ENCODE measurements at regions not wholly inside any gene's neighbourhood (a gene's known extent, or its start where the extent isn't known, plus 50 kb on each side); places are given as distances from the start of the nearest gene placed in this dataset.

GRCh38 chr12:45490232-45490881 lies 239.1 kb upstream of the ARID2 start:
- Histone ChIP-seq H2AFZ (ENCODE audit: low read depth, low read length) (no peak overlapping the region), H3K4me1 (ENCODE audit: low read length) (no peaks in the 10 kb centered on the region), H3K27me3 (ENCODE audit: low read depth, low read length) (no peaks in the 10 kb centered on the region), H3K27ac (ENCODE audit: low read length) (no peak overlapping the region), H3K79me2 (ENCODE audit: low read length) (no peaks in the 10 kb centered on the region), H4K20me1 (ENCODE audit: insufficient read depth, low read length) (no peaks in the 10 kb centered on the region), H3K9me3 (ENCODE audit: insufficient read depth, low read length) (no peaks in the 10 kb centered on the region), H3K4me3 (ENCODE audit: low read length) (no peak overlapping the region), H3K36me3 (replicated peaks; ENCODE audit: low read depth, low read length) (no peaks in the 10 kb centered on the region), H3K4me2 (ENCODE audit: low read length) (no peak overlapping the region), H3K9ac (ENCODE audit: low read length) (no peak overlapping the region)
- no peak for TF ChIP-seq EZH2phosphoT487 (IDR thresholded peaks at IDR 0.05; ENCODE audit: low read depth)
- TF ChIP-seq CTCF (IDR thresholded peaks at IDR 0.05; ENCODE audit: low read depth, low read length), result no peak

- TF ChIP-seq CTCF (IDR thresholded peaks at IDR 0.05; ENCODE audit: low read depth, low read length) (no peak), EZH2phosphoT487 (IDR thresholded peaks at IDR 0.05; ENCODE audit: low read depth) (no peak)
- no peak overlapping the region for H3K9ac ChIP-seq (ENCODE audit: low read length)
Measured at GRCh38 chr12:45494279-45494678, 235.2 kb upstream of the ARID2 start.

GRCh38 chr12:45498645-45499044 lies 230.9 kb upstream of the ARID2 start:
- Histone ChIP-seq H3K27me3 (ENCODE audit: low read depth, low read length) (no peaks in the 10 kb centered on the region), H3K9me3 (ENCODE audit: insufficient read depth, low read length) (no peaks in the 10 kb centered on the region), H3K27ac (ENCODE audit: low read length) (no peak overlapping the region), H3K4me1 (ENCODE audit: low read length) (peaks cover 3% of the 10 kb centered on the region; the same call in 1 of the 2 replicates), H2AFZ (ENCODE audit: low read depth, low read length) (no peak overlapping the region), H4K20me1 (ENCODE audit: insufficient read depth, low read length) (no peaks in the 10 kb centered on the region), H3K9ac (ENCODE audit: low read length) (no peak overlapping the region), H3K36me3 (replicated peaks; ENCODE audit: low read depth, low read length) (no peaks in the 10 kb centered on the region), H3K4me3 (ENCODE audit: low read length) (no peak overlapping the region), H3K79me2 (ENCODE audit: low read length) (no peaks in the 10 kb centered on the region), H3K4me2 (ENCODE audit: low read length) (no peak overlapping the region)
- TF ChIP-seq EZH2phosphoT487 (IDR thresholded peaks at IDR 0.05; ENCODE audit: low read depth), result no peak
- no peak for TF ChIP-seq CTCF (IDR thresholded peaks at IDR 0.05; ENCODE audit: low read depth, low read length)

More at GRCh38 chr12:45494279-45494678, 235.2 kb upstream of the ARID2 start:
- no peaks in the 10 kb centered on the region for H4K20me1 ChIP-seq (ENCODE audit: insufficient read depth, low read length)
- no peaks in the 10 kb centered on the region for H3K4me1 ChIP-seq (ENCODE audit: low read length)
- H3K36me3 ChIP-seq (replicated peaks; ENCODE audit: low read depth, low read length), result no peaks in the 10 kb centered on the region
- H3K4me3 ChIP-seq (ENCODE audit: low read length), result no peak overlapping the region
- H3K9me3 ChIP-seq (ENCODE audit: insufficient read depth, low read length), result no peaks in the 10 kb centered on the region
- H2AFZ ChIP-seq (ENCODE audit: low read depth, low read length), result no peak overlapping the region
- H3K27me3 ChIP-seq (ENCODE audit: low read depth, low read length), result no peaks in the 10 kb centered on the region
- H3K4me2 ChIP-seq (ENCODE audit: low read length), result no peak overlapping the region
- H3K27ac ChIP-seq (ENCODE audit: low read length), result no peak overlapping the region
- no peaks in the 10 kb centered on the region for H3K79me2 ChIP-seq (ENCODE audit: low read length)

GRCh38 chr12:45502481-45503128 lies 226.9 kb upstream of the ARID2 start:
- TF ChIP-seq CTCF (IDR thresholded peaks at IDR 0.05; ENCODE audit: low read depth, low read length), result no peak
- TF ChIP-seq EZH2phosphoT487 (IDR thresholded peaks at IDR 0.05; ENCODE audit: low read depth), result no peak
- Histone ChIP-seq H3K27ac (ENCODE audit: low read length) (no peak overlapping the region), H3K79me2 (ENCODE audit: low read length) (no peaks in the 10 kb centered on the region)

More at GRCh38 chr12:45502481-45503128, 226.9 kb upstream of the ARID2 start:
- H3K4me2 ChIP-seq (ENCODE audit: low read length), result no peak overlapping the region
- no peaks in the 10 kb centered on the region for H3K27me3 ChIP-seq (ENCODE audit: low read depth, low read length)
- H2AFZ ChIP-seq (ENCODE audit: low read depth, low read length), result no peak overlapping the region
- no peaks in the 10 kb centered on the region for H3K9me3 ChIP-seq (ENCODE audit: insufficient read depth, low read length)
- H3K9ac ChIP-seq (ENCODE audit: low read length), result no peak overlapping the region
- H3K4me1 ChIP-seq (ENCODE audit: low read length), result peaks cover 3% of the 10 kb centered on the region; the same call in 1 of the 2 replicates
- no peaks in the 10 kb centered on the region for H4K20me1 ChIP-seq (ENCODE audit: insufficient read depth, low read length)
- H3K36me3 ChIP-seq (replicated peaks; ENCODE audit: low read depth, low read length), result no peaks in the 10 kb centered on the region
- no peak overlapping the region for H3K4me3 ChIP-seq (ENCODE audit: low read length)
